Neural cell (in vitro differentiated cells): ENCODE measurements at regions not wholly inside any gene's neighbourhood (a gene's known extent, or its start where the extent isn't known, plus 50 kb on each side); places are given as distances from the start of the nearest gene placed in this dataset.

ENCODE experiments used
- CTCF ChIP-seq: fragments of 450-650 bp; IDR thresholded peaks from 2 replicates; pipeline ENCODE4 v1.5.1; 2014; ENCODE audit warnings: antibody characterized with exemption, mild to moderate bottlenecking, moderate library complexity; ENCODE audit not compliant: poor library complexity, severe bottlenecking
- EP300 ChIP-seq: fragments of 450-650 bp; conservative IDR thresholded peaks from 2 replicates; pipeline ENCODE4 v1.6.1; 2014; ENCODE audit warnings: antibody characterized with exemption, mild to moderate bottlenecking, moderate library complexity; ENCODE audit not compliant: poor library complexity, severe bottlenecking
- EZH2 ChIP-seq: fragments of 200-600, 300-800 bp; shearing (Covaris generic), sonication (generic); IDR thresholded peaks from 2 replicates; pipeline ENCODE4 v1.6.1; 2014; ENCODE audit warnings: antibody characterized with exemption, low read length, borderline replicate concordance, mild to moderate bottlenecking; ENCODE audit not compliant: insufficient read depth, poor library complexity, severe bottlenecking
- MXI1 ChIP-seq: fragments of 450-650 bp; conservative IDR thresholded peaks from 2 replicates; pipeline ENCODE4 v1.6.1; 2014; ENCODE audit warnings: antibody characterized with exemption, mild to moderate bottlenecking; ENCODE audit not compliant: poor library complexity, severe bottlenecking
- POLR2AphosphoS5 ChIP-seq: IDR thresholded peaks from 2 replicates; pipeline ENCODE4 v1.6.1; 2012
- RAD21 ChIP-seq: fragments of 450-650 bp; conservative IDR thresholded peaks from 2 replicates; pipeline ENCODE4 v1.6.1; 2014; ENCODE audit warnings: antibody characterized with exemption, mild to moderate bottlenecking, moderate library complexity
- REST ChIP-seq: IDR thresholded peaks from 2 replicates; pipeline ENCODE4 v1.6.1; 2012; ENCODE audit warnings: borderline replicate concordance
- SMC3 ChIP-seq: fragments of 450-650 bp; conservative IDR thresholded peaks from 2 replicates; pipeline ENCODE4 v1.6.1; 2014; ENCODE audit warnings: antibody characterized with exemption, mild to moderate bottlenecking, moderate library complexity; ENCODE audit not compliant: poor library complexity
- TAF1 ChIP-seq: IDR thresholded peaks from 2 replicates; pipeline ENCODE4 v1.6.1; 2012; ENCODE audit warnings: low read depth

GRCh38 chr10:9097206-9097990 is 1042.9 kb downstream of the GATA3 start:
- TF ChIP-seq EP300 (no peak), EZH2 (no peak), CTCF (no peak), POLR2AphosphoS5 (no peak), REST (no peak), TAF1 (no peak), MXI1 (no peak), SMC3 (no peak), RAD21 (no peak)
